Stomach (tissue), 8 donors: ENCODE measurements at regions not wholly inside any gene's neighbourhood (a gene's known extent, or its start where the extent isn't known, plus 50 kb on each side); places are given as distances from the start of the nearest gene placed in this dataset.
A peak's percentile ranks its signal among the peaks of the same experiment; 100 is the strongest.

Experiments
- DNase-seq, 2 donors: peaks; one replicate each; pipeline versions ENCODE4 v3.0.0 to v3.0.0-alpha.2; 2013 to 2019
- H3K27ac ChIP-seq, 5 donors: fragments of 200-600 bp in 4 of 5; sonication (generic) in 4 of 5; one replicate each; pipeline ENCODE4 v1.5.1; 2013 to 2019; ENCODE audit warnings: mild to moderate bottlenecking in 1 of 5, moderate library complexity in 1 of 5
- H3K27me3 ChIP-seq, 3 donors: fragments of 200-600 bp; sonication (generic); one replicate each; pipeline ENCODE4 v1.5.1; 2017 to 2019; ENCODE audit warnings: mixed run types in 1 of 3
- H3K36me3 ChIP-seq, 4 donors: fragments of 200-600 bp; sonication (generic); 1 replicate in 3 of 4; 2 replicates in 1 of 4; pipeline ENCODE4 v1.5.1; 2016 to 2019
- H3K4me1 ChIP-seq, 4 donors: fragments of 200-600 bp; sonication (generic); one replicate each; pipeline ENCODE4 v1.5.1; 2016 to 2019
- H3K4me3 ChIP-seq, 4 donors: fragments of 200-600 bp; sonication (generic) in 3 of 4; one replicate each; pipeline ENCODE4 v1.5.1; 2016 to 2019; ENCODE audit warnings: mild to moderate bottlenecking in 1 of 4
- H3K9me3 ChIP-seq, 4 donors: fragments of 200-600 bp; sonication (generic); one replicate each; pipeline ENCODE4 v1.5.1; 2016 to 2019
- CTCF ChIP-seq, 7 experiments: fragments of 450-650 bp in 4 of 7; fragments of 200-600 bp in 3 of 7; sonication (generic) in 3 of 7; IDR thresholded peaks; one replicate each; pipeline ENCODE4 v1.5.1; 2016 to 2019; ENCODE audit warnings: antibody characterized with exemption in 7 of 7, control low read depth in 2 of 7, mild to moderate bottlenecking in 1 of 7
- EP300 ChIP-seq: sonication (generic); formaldehyde crosslinking; IDR thresholded peaks from one replicate; pipeline ENCODE4 v1.6.1; 2017; ENCODE audit warnings: antibody characterized with exemption
- POLR2A ChIP-seq, 4 donors: fragments of 450-650 bp; IDR thresholded peaks; one replicate each; pipeline ENCODE4 v1.6.1; 2016; ENCODE audit warnings: antibody characterized with exemption in 4 of 4, control low read depth in 2 of 4, mild to moderate bottlenecking in 1 of 4, moderate library complexity in 1 of 4
- POLR2AphosphoS5 ChIP-seq, 3 donors: sonication (generic); formaldehyde crosslinking; IDR thresholded peaks; one replicate each; pipeline ENCODE4 v1.6.1; 2016; ENCODE audit warnings: antibody characterized with exemption in 3 of 3
- WGBS, 5 donors: extraction: QIAGEN DNeasy Blood & Tissue Kit in 3 of 5; methylation state at CpG; one replicate each; pipeline versions ENCODE4 v1.1.5 to v1.1.7; 2013 to 2018; 5-methylcytosine and 5-hydroxymethylcytosine counted together
- intact Hi-C: fragments of 100-400 bp; cut with DNase I; formaldehyde crosslinking; loops from one replicate; pipeline ENCODE4 v1.15.1; 2023; ENCODE audit warnings: low total_unique reads
- donor health status: healthy with polysubstance abuse.
- donor health status: Bipolar disorder and iron deficiency.
- donor health status: healthy.

- H3K4me3 ChIP-seq: no peak overlapping the region
- intact Hi-C loops: no loop called here
- no peaks in the 10 kb centered on the region for H3K9me3 ChIP-seq
- no peaks in the 10 kb centered on the region for H3K4me1 ChIP-seq
- no peak for TF ChIP-seq POLR2A (IDR thresholded peaks at IDR 0.05)
- no peak for DNase-seq
- no peaks in the 10 kb centered on the region for H3K27me3 ChIP-seq
- no peaks in the 10 kb centered on the region for H3K36me3 ChIP-seq
- no peak overlapping the region for H3K27ac ChIP-seq
These were observed 1728.3 kb downstream of the PLA2G4A start for GRCh38 chr1:188557053-188557452.

DNA sequence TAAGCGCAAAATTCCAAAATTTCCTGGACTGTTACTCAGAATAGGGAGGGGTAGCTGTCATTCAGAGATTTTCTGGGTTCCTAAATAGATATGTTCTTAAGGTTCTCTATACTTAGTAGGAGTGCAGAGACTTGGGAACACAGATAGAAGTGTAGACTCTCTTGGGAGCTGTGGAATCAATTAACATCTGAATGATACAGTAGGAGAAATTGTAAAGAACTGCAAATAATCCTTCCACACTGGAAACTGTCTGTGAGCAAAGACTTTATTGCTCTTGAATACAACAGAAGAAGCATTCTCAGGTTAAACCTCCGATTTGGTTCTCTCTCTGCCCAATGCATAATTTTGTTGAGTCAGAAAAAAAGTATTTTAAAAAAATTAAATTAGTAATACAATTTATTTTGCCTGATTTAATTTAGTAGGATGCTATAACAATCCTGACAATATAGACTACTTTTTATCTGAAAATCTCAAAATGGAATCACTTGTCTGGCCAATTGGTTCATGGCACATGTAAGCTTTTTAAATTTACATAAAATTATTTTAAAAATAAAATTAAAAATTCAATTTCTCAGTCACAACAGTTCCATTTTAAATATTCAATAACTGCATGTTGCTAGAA lies 1754.3 kb downstream of the PLA2G4A start:
- H3K27ac ChIP-seq: no peak overlapping the region
- intact Hi-C loops: no loop called here
- no peaks in the 10 kb centered on the region for H3K9me3 ChIP-seq
- no peak for DNase-seq
- H3K4me1 ChIP-seq: no peaks in the 10 kb centered on the region
- H3K27me3 ChIP-seq: no peaks in the 10 kb centered on the region
- no peak for TF ChIP-seq POLR2AphosphoS5 (IDR thresholded peaks at IDR 0.05)
- TF ChIP-seq POLR2A (IDR thresholded peaks at IDR 0.05): no peak
- no peak for TF ChIP-seq CTCF (IDR thresholded peaks at IDR 0.05)
- no peak for TF ChIP-seq EP300
- H3K36me3 ChIP-seq: no peaks in the 10 kb centered on the region
- no peak overlapping the region for H3K4me3 ChIP-seq
- 71 to 85% (median 75%) methylated on average over 2 of the region's 2 CpGs for WGBS, 5 donors

- DNase-seq: peak in 1 of 2 donors; percentile 4
- Histone ChIP-seq H3K4me1 (no peaks in the 10 kb centered on the region), H3K36me3 (no peaks in the 10 kb centered on the region), H3K27ac (no peak overlapping the region), H3K4me3 (no peak overlapping the region), H3K9me3 (no peaks in the 10 kb centered on the region), H3K27me3 (no peaks in the 10 kb centered on the region)
- TF ChIP-seq EP300 (no peak), CTCF (IDR thresholded peaks at IDR 0.05) (no peak), POLR2AphosphoS5 (IDR thresholded peaks at IDR 0.05) (no peak), POLR2A (IDR thresholded peaks at IDR 0.05) (no peak)
- intact Hi-C loops: no loop called here
- 63 to 88% (median 82%) methylated on average over 2 of the region's 2 CpGs for WGBS, 5 donors
These were observed 1755.4 kb downstream of the PLA2G4A start for GRCh38 chr1:188584119-188584518.

DNA sequence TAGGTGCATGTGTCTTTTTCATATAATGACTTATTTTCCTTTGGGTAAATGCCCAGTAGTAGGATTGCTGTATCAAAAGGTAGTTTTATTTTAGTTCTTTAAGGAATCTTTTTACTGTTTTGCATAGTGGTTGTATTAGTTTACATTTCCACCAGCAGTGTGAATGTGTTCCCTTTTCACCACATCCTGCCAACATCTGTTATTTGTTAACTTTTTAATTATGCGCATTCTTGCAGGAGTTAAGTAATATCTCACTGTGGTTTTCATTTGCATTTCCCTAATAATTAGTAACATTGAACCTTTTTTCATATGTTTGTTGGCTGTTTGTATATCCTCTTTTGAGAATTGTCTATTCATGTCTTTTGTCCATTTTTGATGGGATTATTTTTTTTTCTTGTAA lies 1761.9 kb downstream of the PLA2G4A start:
- TF ChIP-seq EP300 (no peak), POLR2A (IDR thresholded peaks at IDR 0.05) (no peak), CTCF (IDR thresholded peaks at IDR 0.05) (no peak), POLR2AphosphoS5 (IDR thresholded peaks at IDR 0.05) (no peak)
- no peaks in the 10 kb centered on the region for H3K36me3 ChIP-seq
- 90 to 97% (median 94%) methylated on average over 1 of the region's 1 CpG for WGBS, 5 donors

DNA sequence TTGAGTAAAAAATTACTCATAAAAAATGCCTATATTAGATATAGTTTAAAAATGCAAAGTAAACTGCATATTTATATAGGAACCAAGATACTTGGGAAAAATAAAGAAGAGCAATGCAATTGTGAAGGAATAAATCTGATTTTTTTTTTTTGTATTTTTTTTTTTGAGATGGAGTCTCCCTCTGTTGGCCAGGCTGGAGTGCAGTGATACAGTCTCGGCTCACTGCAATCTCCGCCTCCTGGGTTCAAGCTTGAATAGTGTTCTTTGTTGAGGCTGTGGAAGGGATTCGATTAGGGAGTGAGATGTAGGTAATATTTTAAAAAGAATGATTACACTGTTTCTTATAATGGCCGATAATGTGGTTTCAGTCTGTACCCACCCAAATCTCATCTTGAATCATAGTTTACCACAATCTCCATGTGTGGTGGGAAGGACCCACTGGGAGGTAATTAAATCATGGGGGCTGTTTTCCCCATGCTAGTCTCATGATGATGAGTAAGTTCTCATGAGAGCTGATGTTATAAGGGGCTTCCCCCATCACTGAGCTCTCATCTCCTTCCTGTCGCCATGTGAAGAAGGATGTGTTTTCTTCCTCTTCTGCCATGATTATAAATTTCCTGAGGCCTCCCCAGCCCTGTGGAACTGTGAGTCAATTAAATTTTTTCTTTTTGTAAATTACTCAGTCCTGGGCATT lies 1765.9 kb downstream of the PLA2G4A start:
- WGBS, 5 donors: 62 to 78% (median 70%) methylated on average over 5 of the region's 5 CpGs
- Histone ChIP-seq H3K4me3 (no peak overlapping the region), H3K9me3 (peaks cover 0 to 7% (median 0%) of the 10 kb centered on the region in 4 donors), H3K4me1 (no peaks in the 10 kb centered on the region), H3K36me3 (no peaks in the 10 kb centered on the region), H3K27ac (no peak overlapping the region), H3K27me3 (no peaks in the 10 kb centered on the region)
- no peak for DNase-seq
- intact Hi-C loops: no loop called here
- TF ChIP-seq POLR2A (IDR thresholded peaks at IDR 0.05): no peak
- TF ChIP-seq CTCF (IDR thresholded peaks at IDR 0.05): no peak
- TF ChIP-seq EP300: no peak
- no peak for TF ChIP-seq POLR2AphosphoS5 (IDR thresholded peaks at IDR 0.05)

More for the DNA sequence above, 1761.9 kb downstream of the PLA2G4A start:
- no peak for DNase-seq
- H3K9me3 ChIP-seq: peaks cover 0 to 7% (median 0%) of the 10 kb centered on the region in 4 donors
- no peak overlapping the region for H3K27ac ChIP-seq
- intact Hi-C loops: no loop called here
- H3K4me1 ChIP-seq: no peaks in the 10 kb centered on the region
- H3K4me3 ChIP-seq: no peak overlapping the region
- no peaks in the 10 kb centered on the region for H3K27me3 ChIP-seq
